Transverse colon (tissue), 3 donors: ENCODE measurements at regions not wholly inside any gene's neighbourhood (a gene's known extent, or its start where the extent isn't known, plus 50 kb on each side); places are given as distances from the start of the nearest gene placed in this dataset.

Experiments used
- CTCF ChIP-seq, 5 experiments: fragments of 200-600 bp in 3 of 5; fragments of 450-650 bp in 2 of 5; sonication (generic) in 3 of 5; IDR thresholded peaks; 1 replicate in 2 of 5; 2 replicates in 3 of 5; pipeline ENCODE4 v1.5.1; 2016 to 2017; ENCODE audit warnings: antibody characterized with exemption in 5 of 5, inconsistent platforms in 3 of 5, mild to moderate bottlenecking in 2 of 5, moderate library complexity in 1 of 5
- EP300 ChIP-seq: sonication (generic); formaldehyde crosslinking; IDR thresholded peaks from one replicate; pipeline ENCODE4 v1.6.1; 2017; ENCODE audit warnings: antibody characterized with exemption, low read depth
- POLR2A ChIP-seq: fragments of 450-650 bp; IDR thresholded peaks from one replicate; pipeline ENCODE4 v1.6.1; 2016; ENCODE audit warnings: antibody characterized with exemption, mild to moderate bottlenecking, moderate library complexity

GRCh38 chr9:73529666-73530065 is 378.0 kb downstream of the ANXA1 start:
- TF ChIP-seq POLR2A (no peak), EP300 (no peak), CTCF (IDR thresholded peaks at IDR 0.05) (no peak)
